Activated CD8-positive, alpha-beta memory T cell treated with anti-CD3 and anti-CD28 coated beads for 24 hours (primary cell): ENCODE measurements at regions not wholly inside any gene's neighbourhood (a gene's known extent, or its start where the extent isn't known, plus 50 kb on each side); places are given as distances from the start of the nearest gene placed in this dataset.

ENCODE experiments used
- DNase-seq: peaks from one replicate; pipeline ENCODE4 v3.0.0-alpha.2; 2020

- no peak for DNase-seq
These were observed 408.0 kb downstream of the TBL1XR1 start for GRCh38 chr3:176789281-176789705.

- no peak for DNase-seq
These were observed 409.8 kb downstream of the TBL1XR1 start for GRCh38 chr3:176787506-176787905.

- no peak for DNase-seq
These were observed 412.1 kb downstream of the TBL1XR1 start for GRCh38 chr3:176785171-176785570.

- no peak for DNase-seq
These were observed 416.5 kb downstream of the TBL1XR1 start for GRCh38 chr3:176780766-176781165.

GRCh38 chr3:176776622-176777175 lies 420.6 kb downstream of the TBL1XR1 start:
- no peak for DNase-seq

GRCh38 chr3:176769547-176770190 lies 427.6 kb downstream of the TBL1XR1 start:
- no peak for DNase-seq

GRCh38 chr3:176767385-176767784 lies 429.9 kb downstream of the TBL1XR1 start:
- no peak for DNase-seq

- DNase-seq: no peak
These were observed 430.4 kb downstream of the TBL1XR1 start for GRCh38 chr3:176766862-176767261.

- DNase-seq: no peak
These were observed 431.8 kb downstream of the TBL1XR1 start for GRCh38 chr3:176765382-176765900.

GRCh38 chr3:176759815-176760506 lies 437.3 kb downstream of the TBL1XR1 start:
- DNase-seq: no peak

GRCh38 chr3:176757429-176757828 lies 439.9 kb downstream of the TBL1XR1 start:
- DNase-seq: no peak

GRCh38 chr3:176755977-176756376 lies 441.3 kb downstream of the TBL1XR1 start:
- no peak for DNase-seq

GRCh38 chr3:176755552-176755951 lies 441.7 kb downstream of the TBL1XR1 start:
- no peak for DNase-seq

- DNase-seq: no peak
These were observed 455.6 kb downstream of the TBL1XR1 start for GRCh38 chr3:176741664-176742047.

- no peak for DNase-seq
These were observed 456.2 kb downstream of the TBL1XR1 start for GRCh38 chr3:176740906-176741663.

- no peak for DNase-seq
These were observed 458.1 kb downstream of the TBL1XR1 start for GRCh38 chr3:176739159-176739558.

- no peak for DNase-seq
These were observed 459.7 kb downstream of the TBL1XR1 start for GRCh38 chr3:176737480-176738110.

GRCh38 chr3:176734146-176734545 lies 463.1 kb downstream of the TBL1XR1 start:
- DNase-seq: no peak

- DNase-seq: no peak
These were observed 472.9 kb downstream of the TBL1XR1 start for GRCh38 chr3:176724394-176724759.

GRCh38 chr3:176723758-176724393 lies 473.4 kb downstream of the TBL1XR1 start:
- no peak for DNase-seq

- DNase-seq: no peak
These were observed 483.2 kb downstream of the TBL1XR1 start for GRCh38 chr3:176714034-176714433.

- DNase-seq: no peak
These were observed 485.1 kb downstream of the TBL1XR1 start for GRCh38 chr3:176712191-176712590.
